HG03159 (cell line): ENCODE measurements at regions not wholly inside any gene's neighbourhood (a gene's known extent, or its start where the extent isn't known, plus 50 kb on each side); places are given as distances from the start of the nearest gene placed in this dataset.
"Not testable (repeated sequence)": the region's sequence is repeated elsewhere in the genome, so short reads cannot be mapped to it uniquely, and the experiment has no call there.

Source experiments
- ATAC-seq: cut with Tn5 transposase; IDR thresholded peaks from one replicate; pipeline ENCODE4 v1.9.1; 2021; ENCODE audit warnings: mild to moderate bottlenecking, moderate library complexity; ENCODE audit not compliant: unreplicated experiment

DNA sequence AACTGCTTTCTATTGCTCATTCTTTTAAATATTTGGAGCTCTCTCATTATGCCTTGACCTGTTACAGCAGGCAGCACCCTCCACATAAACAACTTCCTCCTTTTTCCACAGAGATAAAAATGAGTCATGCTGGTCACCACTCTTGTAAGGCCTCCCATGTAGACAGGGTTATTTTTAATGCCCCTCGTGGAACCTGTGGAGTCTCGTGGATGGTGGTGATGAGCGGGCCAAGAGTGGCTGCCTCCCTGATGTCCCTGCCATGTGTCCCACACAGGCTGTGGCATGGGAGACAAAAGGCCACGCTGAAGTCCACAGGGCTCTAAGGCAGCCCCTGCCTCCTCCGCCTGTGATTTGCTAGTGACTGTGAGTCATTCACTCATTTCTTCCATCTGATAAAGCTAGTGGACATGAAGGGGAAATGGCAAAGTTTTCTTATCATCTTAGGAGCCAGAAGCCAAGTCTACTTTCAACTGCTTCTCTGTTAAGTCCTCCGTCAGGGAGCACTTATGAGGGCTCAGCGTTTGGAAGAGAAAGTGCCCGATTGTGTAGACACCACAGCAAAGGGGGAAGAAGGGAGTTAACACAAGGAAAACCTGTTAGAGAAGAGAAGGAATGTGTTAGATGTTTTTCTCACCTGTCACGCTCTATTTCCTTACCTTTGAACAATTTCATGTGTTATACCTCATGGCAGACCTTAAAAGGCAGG lies 121.6 kb upstream of the FAT1 start:
- ATAC-seq = no peak

DNA sequence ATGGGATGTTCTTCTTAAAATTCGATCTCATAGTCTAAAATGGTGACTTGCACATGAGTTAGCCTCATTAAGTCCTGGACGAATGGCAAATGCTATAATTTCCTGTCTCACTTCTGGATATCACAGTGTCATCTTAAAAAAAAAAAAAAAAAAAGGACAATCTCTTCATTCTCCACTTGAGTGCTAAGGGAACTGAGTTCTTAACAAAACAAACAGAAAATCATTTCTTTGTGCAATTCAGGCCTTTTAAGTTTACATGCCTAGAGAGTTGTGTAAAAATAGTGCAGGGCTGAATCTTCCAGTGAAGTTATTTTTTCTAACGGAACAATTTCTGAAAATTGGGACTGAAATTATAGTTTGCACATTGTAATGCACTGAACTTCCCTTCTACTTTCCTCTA lies 122.8 kb upstream of the FAT1 start:
- no peak for ATAC-seq

DNA sequence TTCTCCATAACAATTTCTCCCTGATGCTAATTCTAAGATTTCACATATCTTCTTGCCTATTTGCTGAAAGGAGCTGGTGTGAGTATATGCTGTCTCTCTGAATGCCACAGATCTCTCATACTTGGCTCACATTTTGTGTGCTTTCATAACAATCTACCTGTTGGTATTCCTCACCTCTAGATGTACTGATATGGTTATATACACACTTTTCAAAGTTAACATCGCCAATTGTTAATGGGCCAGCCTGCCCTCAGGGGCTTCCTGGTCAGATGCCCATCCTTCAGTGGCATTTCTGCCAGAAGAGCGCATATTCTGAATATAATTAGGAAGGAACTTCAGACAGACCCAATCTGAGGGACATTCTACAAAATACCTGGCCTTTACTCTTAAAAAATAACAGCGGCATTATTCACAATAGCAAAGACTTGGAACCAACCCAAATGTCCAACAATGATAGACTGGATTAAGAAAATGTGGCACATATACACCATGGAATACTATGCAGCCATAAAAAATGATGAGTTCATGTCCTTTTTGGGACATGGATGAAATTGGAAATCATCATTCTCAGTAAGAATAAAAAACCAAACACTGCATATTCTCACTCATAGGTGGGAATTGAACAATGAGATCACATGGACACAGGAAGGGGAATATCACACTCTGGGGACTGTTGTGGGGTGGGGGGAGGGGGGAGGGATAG lies 123.9 kb upstream of the FAT1 start:
- ATAC-seq = not testable (repeated sequence)

DNA sequence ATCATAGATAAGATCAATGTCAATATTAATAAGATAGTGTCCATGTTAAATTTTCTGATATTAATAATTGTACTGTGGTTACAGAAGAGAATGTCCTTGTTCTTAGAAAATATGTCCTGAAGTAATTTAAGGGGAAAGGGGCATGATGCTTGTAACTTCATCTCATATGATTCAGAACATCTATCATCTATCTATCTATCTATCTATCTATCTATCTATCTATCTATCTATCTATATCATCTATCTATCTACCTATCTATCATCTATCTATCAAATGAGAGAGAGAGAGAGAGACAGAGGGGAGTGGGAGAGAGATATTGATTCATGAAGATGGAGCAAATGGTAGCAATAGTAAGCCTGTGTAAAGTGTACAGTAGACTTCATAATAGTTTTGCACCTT lies 124.8 kb upstream of the FAT1 start:
- ATAC-seq = no peak

DNA sequence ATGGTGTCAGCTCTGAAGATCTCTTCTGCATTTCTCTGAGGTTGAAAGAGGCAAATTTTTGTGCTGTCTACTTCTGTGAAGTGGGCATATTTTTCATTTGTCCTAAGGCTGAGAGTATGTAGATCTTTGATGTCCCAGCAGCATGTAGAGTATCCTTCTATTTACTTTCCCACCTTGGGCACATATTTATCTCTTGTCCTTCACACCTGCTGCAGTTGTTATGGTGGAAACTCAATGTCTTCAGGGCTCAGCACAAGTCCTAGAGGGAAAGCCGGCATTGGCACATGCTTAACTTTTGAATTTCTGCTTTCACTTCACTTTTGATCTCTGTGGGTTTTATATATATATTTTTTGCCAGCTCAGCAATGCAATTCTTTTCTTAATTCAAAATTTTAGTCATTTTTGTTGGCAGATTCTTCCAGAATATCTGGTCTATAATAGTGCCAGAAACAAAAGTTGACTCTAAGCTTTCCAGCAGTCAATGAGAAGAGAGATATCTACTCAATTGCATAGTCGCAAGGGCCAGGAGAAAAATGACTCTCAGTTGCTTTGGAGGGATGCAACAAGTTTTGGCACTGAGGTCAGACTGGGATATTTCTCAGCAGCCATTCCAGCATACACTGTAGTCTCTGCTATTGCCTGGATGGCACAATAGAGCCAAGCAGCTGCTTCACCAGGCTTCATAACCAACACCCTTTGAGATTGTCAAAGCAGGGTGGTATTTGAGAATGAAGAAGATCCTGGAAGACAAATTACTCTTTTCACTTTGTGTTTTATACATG lies 127.8 kb upstream of the FAT1 start:
- ATAC-seq = no peak

DNA sequence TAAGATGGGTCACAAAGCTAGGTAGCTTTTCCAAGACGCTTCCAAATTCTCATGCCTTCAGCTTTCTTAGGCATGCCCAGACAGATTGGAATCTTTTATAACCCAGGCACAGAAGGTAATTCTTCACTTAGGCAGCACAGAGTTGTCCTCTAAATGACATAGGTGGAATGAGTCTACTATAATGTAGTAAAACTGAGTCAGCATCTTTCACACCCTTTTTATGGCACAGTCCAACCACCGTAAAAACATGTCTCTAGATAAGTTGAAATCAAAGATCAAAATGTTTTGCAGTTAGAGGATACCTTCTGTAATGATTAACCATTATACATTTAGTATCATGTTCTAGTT lies 128.4 kb upstream of the FAT1 start:
- ATAC-seq = no peak

DNA sequence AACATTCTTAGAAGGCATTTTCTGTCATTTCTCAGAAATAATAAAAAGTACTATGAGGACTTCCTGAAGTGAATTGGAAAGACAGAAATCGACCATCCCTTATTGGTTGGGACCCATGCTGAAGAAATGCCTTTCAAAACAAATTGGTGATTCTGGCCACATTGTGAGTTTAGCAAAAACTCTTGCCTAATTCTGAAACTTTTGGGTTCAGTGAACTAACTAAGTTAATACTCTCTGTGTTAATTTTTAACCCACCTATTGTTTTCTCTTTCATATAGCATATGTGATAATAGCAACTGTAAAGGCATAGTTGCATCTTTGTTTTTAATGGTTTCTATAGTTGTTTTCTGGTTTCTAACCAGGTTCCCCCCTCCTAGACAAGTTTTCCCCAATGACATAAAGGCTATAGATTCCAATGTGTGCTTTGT lies 129.3 kb upstream of the FAT1 start:
- ATAC-seq = peak; percentile 82

DNA sequence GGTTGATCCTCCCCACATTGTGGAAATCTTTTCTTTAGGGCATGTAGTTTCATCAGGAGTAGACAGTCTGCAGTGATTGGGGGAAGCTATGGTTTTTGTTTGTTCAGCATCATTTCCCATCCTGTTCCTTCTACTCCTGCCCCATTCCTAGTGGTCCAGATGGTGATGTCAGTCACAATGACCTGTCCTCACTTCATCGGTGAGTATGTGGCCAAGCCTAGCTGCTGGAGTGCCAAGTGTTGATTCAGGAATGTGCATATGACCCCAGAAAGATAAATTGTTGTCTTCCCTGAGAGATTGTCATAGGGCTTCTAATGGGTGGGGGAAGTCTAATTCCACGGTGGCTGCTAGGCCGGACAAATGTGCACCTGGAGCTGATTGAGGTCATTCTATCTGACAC lies 130.6 kb upstream of the FAT1 start:
- ATAC-seq = no peak

DNA sequence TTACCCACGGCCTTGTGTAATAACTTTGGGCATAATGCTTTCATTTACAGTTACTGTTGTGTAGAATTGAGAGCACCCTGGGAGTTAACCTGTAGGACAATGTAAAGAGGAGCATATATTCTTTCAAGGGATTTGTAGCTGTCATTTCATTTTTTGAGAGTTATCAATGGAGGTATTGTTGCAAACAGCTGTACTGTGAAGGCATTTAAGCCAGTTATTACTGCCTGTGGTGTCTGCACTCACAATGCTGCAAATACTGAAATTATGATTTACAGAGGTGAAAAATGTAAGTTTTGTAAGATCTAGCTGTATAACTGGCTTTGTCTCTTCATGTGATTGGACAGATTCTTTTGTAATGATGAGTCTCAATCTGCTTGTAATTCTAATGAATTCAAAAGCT lies 131.5 kb upstream of the FAT1 start:
- no peak for ATAC-seq

DNA sequence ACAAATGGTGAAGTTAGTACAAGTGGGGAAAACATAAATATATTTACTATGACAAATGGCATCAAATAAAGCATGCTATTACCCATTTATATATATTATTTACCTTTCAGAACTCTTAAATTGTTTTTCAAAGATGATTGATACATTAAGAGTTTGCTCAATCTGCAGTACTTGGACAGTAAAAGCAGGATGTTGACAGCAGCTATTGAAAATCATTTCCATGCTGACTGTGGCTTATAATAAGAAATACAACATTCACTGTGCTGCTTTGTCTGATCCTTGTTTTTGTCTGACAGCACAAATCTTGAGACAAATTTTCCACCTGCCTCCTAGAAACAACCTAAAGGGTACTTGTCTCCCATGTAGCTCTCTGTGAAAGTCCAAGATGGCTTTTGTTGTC lies 134.1 kb upstream of the FAT1 start:
- no peak for ATAC-seq

DNA sequence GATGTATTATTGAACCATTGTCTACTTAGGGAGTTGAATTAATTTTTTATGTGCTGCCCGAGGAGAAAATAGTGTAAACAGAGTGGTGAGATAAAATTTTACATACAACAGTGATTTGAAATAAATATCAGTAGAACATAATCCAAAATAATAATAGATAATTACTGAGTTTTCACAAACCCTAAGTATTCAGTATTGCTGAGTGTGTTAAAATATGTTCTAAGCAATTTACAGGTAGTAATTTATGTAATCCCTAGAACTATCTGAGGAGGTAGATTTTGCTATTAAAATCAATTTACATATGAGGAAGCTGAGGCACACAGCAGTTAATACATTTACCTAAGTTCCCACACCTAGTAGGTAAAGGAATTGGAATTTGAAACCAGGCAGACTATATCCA lies 134.7 kb upstream of the FAT1 start:
- no peak for ATAC-seq

DNA sequence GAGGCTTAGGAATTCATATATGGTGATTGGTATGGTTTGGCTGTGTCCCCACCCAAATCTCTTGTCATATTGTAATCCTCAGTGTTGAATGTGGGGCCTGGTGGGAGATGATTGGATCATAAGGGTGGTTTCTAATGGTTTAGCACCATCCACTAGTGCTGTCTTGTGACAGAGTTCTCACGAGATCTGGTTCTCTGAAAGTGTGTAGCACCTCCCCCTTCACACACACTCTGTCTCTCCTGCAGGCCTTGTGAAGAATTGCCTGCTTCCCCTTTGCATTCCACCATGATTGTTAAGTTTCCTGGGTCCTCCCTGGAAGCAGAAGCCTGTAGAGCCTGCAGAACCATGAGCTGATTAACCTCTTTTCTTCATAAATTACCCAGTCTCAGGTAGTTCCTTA lies 135.8 kb upstream of the FAT1 start:
- no peak for ATAC-seq

DNA sequence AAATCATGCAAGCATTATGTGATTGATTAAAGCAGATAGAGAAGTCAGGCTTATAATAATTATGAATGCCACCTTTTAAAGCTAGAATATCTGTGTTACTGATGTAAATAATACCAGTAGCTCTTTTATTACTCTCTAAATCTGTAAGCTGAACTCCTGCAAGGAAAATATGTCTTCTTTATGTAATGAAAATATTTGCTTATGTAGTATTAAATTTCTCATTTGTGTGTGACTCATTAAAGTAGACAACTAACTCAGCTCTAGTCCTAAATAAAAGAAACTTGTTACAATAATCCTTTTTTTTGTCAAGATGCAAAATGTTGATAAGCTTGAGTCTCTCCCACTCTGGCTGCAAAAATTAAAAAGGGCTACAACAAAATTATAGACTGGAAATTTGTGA lies 137.7 kb upstream of the FAT1 start:
- no peak for ATAC-seq

DNA sequence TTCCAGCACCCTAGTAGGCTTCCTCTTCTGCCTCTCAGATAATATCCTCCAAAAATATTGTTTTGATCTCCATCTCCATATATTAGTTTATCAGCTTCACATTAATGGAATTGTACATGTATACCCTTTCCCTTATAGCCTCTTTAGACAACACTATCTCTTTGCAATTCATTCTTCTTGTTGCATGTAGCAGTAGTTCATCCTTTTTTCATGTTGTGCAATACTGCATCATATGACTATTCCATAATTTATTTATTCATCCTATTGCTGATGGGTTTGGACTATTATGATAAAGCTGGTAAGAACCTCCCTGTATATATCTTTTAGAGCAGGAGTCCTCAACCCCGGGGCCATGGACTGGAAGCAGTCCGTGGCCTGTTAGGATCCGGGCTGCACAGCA lies 148.2 kb upstream of the FAT1 start:
- ATAC-seq = no peak

DNA sequence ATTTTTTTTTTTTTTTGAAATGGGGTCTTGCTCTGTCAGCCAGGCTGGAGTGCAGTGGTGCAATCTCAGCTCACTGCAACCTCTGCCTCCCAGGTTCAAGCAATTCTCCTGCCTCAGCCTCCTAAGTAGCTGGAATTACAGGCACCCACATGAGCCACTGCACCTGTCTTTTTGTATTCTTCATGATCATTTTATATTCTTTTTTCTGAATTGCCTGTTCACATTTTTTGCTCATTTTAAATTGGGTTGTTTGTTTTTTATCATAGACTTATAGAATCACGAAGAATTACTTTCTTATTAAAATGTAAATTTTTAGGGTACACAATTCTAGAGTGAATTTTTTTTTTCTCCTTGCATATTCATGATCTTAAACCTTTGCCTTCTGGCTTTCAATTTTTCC lies 149.4 kb upstream of the FAT1 start:
- ATAC-seq = not testable (repeated sequence)

DNA sequence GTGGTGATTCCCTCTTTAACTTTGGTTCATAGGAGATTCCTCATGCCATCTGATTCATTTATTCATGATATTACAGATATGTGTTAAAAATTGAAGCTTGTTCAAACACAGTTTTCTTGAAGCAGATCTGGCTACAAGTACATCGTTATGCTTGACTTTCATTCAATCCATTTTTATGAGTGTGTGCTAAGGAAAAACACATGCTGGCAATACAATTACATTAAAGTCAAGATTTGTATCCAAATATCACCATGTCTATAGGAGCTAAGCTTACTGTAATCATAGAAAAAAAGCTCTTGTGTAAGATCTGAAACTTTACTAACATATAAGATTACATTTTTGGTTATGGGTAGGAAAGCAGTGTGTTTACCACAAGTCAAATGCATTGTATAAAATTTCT lies 151.8 kb upstream of the FAT1 start:
- ATAC-seq = no peak

DNA sequence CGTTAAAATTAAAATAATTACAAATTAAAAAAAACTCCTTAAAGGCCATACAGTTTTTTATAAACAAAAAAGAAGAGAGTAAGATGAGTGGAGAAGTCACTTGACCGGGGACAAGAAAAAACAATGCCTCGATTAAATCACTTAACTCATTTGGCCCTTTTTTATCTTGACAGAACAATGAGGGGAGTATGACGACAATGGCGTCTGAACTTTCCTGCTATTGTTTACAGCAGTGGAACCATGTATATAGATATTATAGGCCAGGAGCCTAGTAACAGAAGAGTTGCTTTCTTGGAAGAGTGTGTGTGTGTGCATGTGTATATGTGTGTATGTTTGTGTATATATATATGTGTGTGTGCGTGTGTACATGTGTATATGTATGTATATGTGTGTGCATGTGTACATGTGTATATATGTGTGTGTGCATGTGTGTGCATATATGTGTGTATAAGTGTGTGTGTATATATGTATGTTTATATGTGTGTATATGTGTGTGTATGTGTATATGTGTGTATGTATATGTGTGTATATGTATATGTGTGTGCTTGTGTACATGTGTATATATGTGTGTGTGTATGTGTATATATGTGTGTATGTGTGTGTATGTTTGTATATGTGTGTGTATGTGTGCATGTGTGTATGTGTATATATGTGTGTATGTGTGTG lies 153.4 kb upstream of the FAT1 start:
- no peak for ATAC-seq

DNA sequence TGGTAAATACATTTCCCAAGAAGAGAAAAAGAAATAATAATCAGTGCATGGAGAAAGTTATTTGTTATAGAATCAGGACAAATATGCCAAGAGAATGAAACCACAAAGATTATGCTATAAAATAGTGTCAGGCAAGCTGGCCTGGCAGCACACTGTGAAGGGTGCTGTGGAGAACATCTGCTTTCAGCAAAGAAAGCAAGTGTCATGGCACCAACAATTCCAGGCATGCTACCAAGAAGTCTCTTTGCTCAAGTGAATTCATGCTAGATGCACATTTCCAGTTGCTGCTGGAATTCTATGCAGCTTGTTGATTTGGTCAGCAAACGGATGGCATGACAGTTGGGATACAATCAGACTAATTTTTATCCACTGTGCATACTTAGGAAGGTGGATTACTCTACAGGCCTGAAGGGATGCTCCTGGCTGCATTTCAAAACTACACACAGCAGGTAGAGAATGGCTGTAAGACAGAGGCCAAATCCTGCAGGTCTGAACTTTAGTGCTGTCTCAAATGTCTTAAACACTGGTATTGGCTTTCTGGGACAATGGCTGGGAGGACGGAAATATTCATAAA lies 154.6 kb upstream of the FAT1 start:
- no peak for ATAC-seq

DNA sequence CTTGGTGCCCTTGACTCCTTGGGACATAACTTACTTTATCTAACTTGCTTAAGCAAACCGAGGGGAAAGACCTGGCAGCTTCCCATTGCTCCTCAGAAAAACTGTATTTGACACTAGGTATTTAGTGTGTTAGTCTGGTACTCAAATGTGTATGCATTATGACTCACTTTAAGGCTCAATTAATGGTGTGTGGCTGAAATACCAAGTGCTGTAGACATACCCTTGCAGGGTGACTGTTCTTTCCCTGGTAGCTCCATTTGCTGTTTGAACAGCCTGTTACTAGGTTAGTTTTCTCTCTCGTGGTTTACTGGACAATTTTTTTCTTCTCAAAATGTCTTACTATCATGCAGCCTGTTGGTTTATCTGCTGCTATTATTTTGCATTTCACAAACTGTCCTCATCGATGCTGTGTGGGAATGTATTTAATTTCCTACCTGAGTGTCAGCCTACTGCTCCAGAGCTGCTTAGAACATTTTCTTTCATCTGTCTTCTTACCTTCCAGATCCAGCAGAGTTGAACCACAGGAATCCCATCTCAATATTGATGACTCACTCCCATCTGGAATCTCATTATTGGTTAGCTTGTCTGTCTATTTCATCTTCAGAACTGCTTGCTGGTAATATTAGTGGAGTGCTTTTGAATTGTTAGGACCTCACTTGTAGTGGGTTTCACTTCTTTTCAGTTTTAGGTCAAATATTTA lies 158.0 kb upstream of the FAT1 start:
- no peak for ATAC-seq

DNA sequence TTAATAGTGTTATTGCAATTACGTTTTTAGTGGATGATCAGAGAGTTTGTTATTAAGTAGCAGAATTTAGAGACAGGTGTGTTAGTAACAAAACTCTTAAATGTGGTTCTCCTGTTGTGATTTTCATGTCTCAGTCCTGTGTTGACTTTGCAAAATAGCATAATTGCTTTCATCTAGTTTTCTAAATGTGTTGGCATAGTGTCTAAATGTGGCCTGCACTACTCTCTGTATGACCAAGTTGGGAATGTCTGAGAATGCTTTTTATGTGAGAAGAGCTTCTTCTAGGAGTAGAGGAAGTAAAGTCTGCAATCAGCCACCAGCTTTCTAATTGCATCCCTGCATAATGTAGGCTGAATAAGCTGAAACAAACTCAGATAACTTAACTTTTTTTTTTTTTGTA lies 158.6 kb upstream of the FAT1 start:
- ATAC-seq = peak; percentile 40

DNA sequence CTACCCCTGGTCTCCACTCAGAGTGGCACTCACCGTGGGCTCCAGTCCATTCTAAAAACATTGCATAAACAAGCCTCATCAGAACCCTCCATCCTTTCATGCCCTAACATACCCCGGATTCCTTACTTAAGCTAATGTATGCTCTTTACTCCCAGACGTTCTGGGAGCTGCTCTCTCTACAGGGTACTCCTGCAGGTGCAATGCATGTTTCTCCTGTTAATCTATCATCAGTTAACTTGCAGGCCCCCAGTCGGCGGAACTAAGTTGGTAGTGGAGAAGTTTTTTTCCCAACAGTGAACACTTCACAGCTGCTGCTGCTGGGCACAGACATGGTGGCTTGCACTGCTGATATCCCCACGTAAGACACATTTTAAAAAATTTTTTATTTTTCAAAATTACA lies 161.6 kb upstream of the FAT1 start:
- ATAC-seq = no peak
